ENCODE measurements at regions not wholly inside any gene's neighbourhood (a gene's known extent, or its start where the extent isn't known, plus 50 kb on each side); places are given as distances from the start of the nearest gene placed in this dataset.

- FAIRE-seq = no peak
These were observed 682.7 kb upstream of the RAB6C start for GRCh38 chr2:129296806-129297205.

GRCh38 chr2:129297430-129297829, 682.0 kb upstream of the RAB6C start:
- no peak for FAIRE-seq

GRCh38 chr2:129299338-129299737, 680.1 kb upstream of the RAB6C start:
- no peak for FAIRE-seq

GRCh38 chr2:129299756-129300155, 679.7 kb upstream of the RAB6C start:
- no peak for FAIRE-seq

- no peak for FAIRE-seq
These were observed 679.0 kb upstream of the RAB6C start for GRCh38 chr2:129300456-129300855.

GRCh38 chr2:129301431-129301913, 678.0 kb upstream of the RAB6C start:
- no peak for FAIRE-seq

GRCh38 chr2:129302106-129302505, 677.4 kb upstream of the RAB6C start:
- FAIRE-seq = no peak

GRCh38 chr2:129302561-129303183, 676.8 kb upstream of the RAB6C start:
- no peak for FAIRE-seq

GRCh38 chr2:129314120-129314519, 665.3 kb upstream of the RAB6C start:
- no peak for FAIRE-seq

- FAIRE-seq = no peak
These were observed 660.7 kb upstream of the RAB6C start for GRCh38 chr2:129318581-129319421.

GRCh38 chr2:129319422-129319717, 660.1 kb upstream of the RAB6C start:
- FAIRE-seq = no peak

GRCh38 chr2:129320288-129320687, 659.2 kb upstream of the RAB6C start:
- no peak for FAIRE-seq

GRCh38 chr2:129324349-129324748, 655.1 kb upstream of the RAB6C start:
- no peak for FAIRE-seq

- no peak for FAIRE-seq
These were observed 654.3 kb upstream of the RAB6C start for GRCh38 chr2:129325151-129325550.

- FAIRE-seq = no peak
These were observed 649.9 kb upstream of the RAB6C start for GRCh38 chr2:129329574-129329973.

- no peak for FAIRE-seq
These were observed 649.0 kb upstream of the RAB6C start for GRCh38 chr2:129330504-129330903.

GRCh38 chr2:129331638-129332037, 647.8 kb upstream of the RAB6C start:
- FAIRE-seq = no peak

GRCh38 chr2:129334128-129334527, 645.3 kb upstream of the RAB6C start:
- FAIRE-seq = no peak

GRCh38 chr2:129334696-129335410, 644.6 kb upstream of the RAB6C start:
- no peak for FAIRE-seq

- FAIRE-seq = no peak
These were observed 643.2 kb upstream of the RAB6C start for GRCh38 chr2:129336276-129336675.

- no peak for FAIRE-seq
These were observed 642.4 kb upstream of the RAB6C start for GRCh38 chr2:129337076-129337475.

- FAIRE-seq = no peak
These were observed 633.9 kb upstream of the RAB6C start for GRCh38 chr2:129345540-129345939.

- no peak for FAIRE-seq
These were observed 631.8 kb upstream of the RAB6C start for GRCh38 chr2:129347486-129348217.
